ENCODE measurements at regions not wholly inside any gene's neighbourhood (a gene's known extent, or its start where the extent isn't known, plus 50 kb on each side); places are given as distances from the start of the nearest gene placed in this dataset.
A peak's percentile ranks its signal among the peaks of the same experiment; 100 is the strongest.

- TF ChIP-seq ZBTB9 (CRISPR knock-in tag; IDR thresholded peaks at IDR 0.05) (no peak), CEBPG (CRISPR knock-in tag; IDR thresholded peaks at IDR 0.05) (no peak), CEBPG (tag; conservative IDR thresholded peaks at IDR 0.05 in 1 of 2, IDR thresholded peaks at IDR 0.05 in 1 of 2) (no peak), GTF2B (IDR thresholded peaks at IDR 0.05; ENCODE audit: extremely low read depth, insufficient read length) (no peak), BCOR (IDR thresholded peaks at IDR 0.05) (no peak), ZSCAN32 (CRISPR knock-in tag; IDR thresholded peaks at IDR 0.05) (no peak), ZNF133 (CRISPR knock-in tag; IDR thresholded peaks at IDR 0.05) (no peak), DIDO1 (tag; IDR thresholded peaks at IDR 0.05; ENCODE audit: low read depth) (no peak)
These were observed 137.6 kb upstream of the ESX1 start (continued) for GRCh38 chrX:104392350-104392749.

GRCh38 chrX:104391906-104392305 is 137.2 kb upstream of the ESX1 start:
- BruUV-seq (replicated peaks): no TSS peak
- Histone ChIP-seq H3K9me3 (replicated peaks; ENCODE audit: control insufficient read depth, insufficient read depth, low read depth, low read length) (no peaks in the 10 kb centered on the region), H3K9me1 (ENCODE audit: control insufficient read depth, insufficient read depth, low read length) (no peaks in the 10 kb centered on the region), H4K20me1 (replicated peaks; ENCODE audit: control insufficient read depth, insufficient read depth, low read length) (no peaks in the 10 kb centered on the region), H3K9ac (ENCODE audit: insufficient read depth in 1 of 2, low read depth in 2 of 2, low read length in 2 of 2) (no peak overlapping the region), H2AFZ (ENCODE audit: low read depth, low read length) (no peak overlapping the region), H3K27ac (ENCODE audit: extremely low read depth, low read depth, low read length) (no peak overlapping the region), H3K79me2 (ENCODE audit: control insufficient read depth, insufficient read depth, low read length) (no peaks in the 10 kb centered on the region), H3K4me3 (no peak overlapping the region), H3K36me3 (ENCODE audit: control insufficient read depth, insufficient read depth, low read length) (no peaks in the 10 kb centered on the region), H3K4me2 (ENCODE audit: insufficient read depth, low read length) (no peak overlapping the region), H3K27me3 (ENCODE audit: control insufficient read depth in 2 of 2, insufficient read depth in 2 of 2, low read length in 2 of 2) (no peaks in the 10 kb centered on the region), H3K4me1 (replicated peaks in 1 of 2; ENCODE audit: control insufficient read depth in 2 of 2, insufficient read depth in 2 of 2, low read length in 2 of 2) (no peaks in the 10 kb centered on the region)
- FAIRE-seq (no peak), ATAC-seq (peak; percentile 57; the same call in 1 of the 3 replicates), DNase-seq (ENCODE audit: extremely low read depth in 1 of 4, low spot score in 3 of 4) (peak in 1 of 4 experiments; percentile 0)
- intact Hi-C loops (cut with micrococcal nuclease): no loop called here
- in situ Hi-C loops (cut with MboI): no loop called here
- POLR2A ChIA-PET: no interaction called here
- 5% methylated on average over 4 of the region's 4 CpGs for WGBS (ENCODE audit: insufficient coverage, low coverage, missing lambda C conversion rate)
- CTCF ChIA-PET (ENCODE audit: low intra/inter-chr PET ratio): no interaction called here
- TF ChIP-seq CHD4 (IDR thresholded peaks at IDR 0.05; ENCODE audit: insufficient read depth, insufficient replicate concordance, low read depth, low read length, poor library complexity, severe bottlenecking) (no peak), ZNF830 (CRISPR knock-in tag; IDR thresholded peaks at IDR 0.05) (no peak), TSC22D4 (tag; IDR thresholded peaks at IDR 0.05) (no peak), HDGF (IDR thresholded peaks at IDR 0.05) (no peak), ZNF785 (CRISPR knock-in tag; IDR thresholded peaks at IDR 0.05) (no peak), MYBL2 (IDR thresholded peaks at IDR 0.05; ENCODE audit: low read depth) (no peak), MYBL2 (CRISPR knock-in tag; IDR thresholded peaks at IDR 0.05; ENCODE audit: borderline replicate concordance) (no peak), LEF1 (IDR thresholded peaks at IDR 0.05) (no peak), ATF3 (IDR thresholded peaks at IDR 0.05) (no peak), ATF3 (CRISPR knock-in tag; conservative IDR thresholded peaks at IDR 0.05) (no peak), CTBP1 (IDR thresholded peaks at IDR 0.05; ENCODE audit: borderline replicate concordance) (no peak), CHD2 (IDR thresholded peaks at IDR 0.05; ENCODE audit: low read depth, low read length) (no peak), ZSCAN32 (CRISPR knock-in tag; IDR thresholded peaks at IDR 0.05) (no peak), ERF (CRISPR knock-in tag; IDR thresholded peaks at IDR 0.05) (no peak), HLTF (IDR thresholded peaks at IDR 0.05) (no peak), MECOM (CRISPR knock-in tag; IDR thresholded peaks at IDR 0.05) (no peak), ZBTB17 (CRISPR knock-in tag; IDR thresholded peaks at IDR 0.05) (no peak), CC2D1A (IDR thresholded peaks at IDR 0.05) (no peak)

Measured in K562 (cell line).